K562 (cell line): ENCODE measurements at regions not wholly inside any gene's neighbourhood (a gene's known extent, or its start where the extent isn't known, plus 50 kb on each side); places are given as distances from the start of the nearest gene placed in this dataset.

ENCODE experiments used
- ATAC-seq: fragments of 200-7000 bp; cut with Tn5 transposase; 3 replicates; pipeline ENCODE4 v1.9.1; 2020; ENCODE audit warnings: moderate library complexity
- BruUV-seq: library from RNA; stranded (reverse); fragments of 400-500 nt; replicated peaks from 2 replicates; lab custom pipeline; 2021; lab: Mats Ljungman, UMichigan
- CTCF ChIA-PET: fragments of 300-600 bp; formaldehyde crosslinking; extraction: SDS; loops from one replicate; lab custom pipeline; 2021; ENCODE audit warnings: low intra/inter-chr PET ratio; lab: Yijun Ruan, JAX
- POLR2A ChIA-PET: fragments of 300-600, 350-650 bp; sonication (Branson Sonifier 250); formaldehyde crosslinking; extraction: SDS; loops from one replicate; lab custom pipeline; 2021; ENCODE audit warnings: antibody characterized with exemption, inconsistent platforms; lab: Yijun Ruan, JAX
- DNase-seq, 4 experiments: peaks; one replicate each; pipeline versions ENCODE4 v3.0.0 to v3.0.0-alpha.2; 2011 to 2018; ENCODE audit warnings: low spot score in 3 of 4, mixed read lengths in 3 of 4; ENCODE audit errors: extremely low read depth in 1 of 4
- FAIRE-seq: peaks from 2 replicates; lab custom pipeline; 2011; peaks lifted over from hg19 to GRCh38; lab: Jason Lieb, UNC
- H2AFZ ChIP-seq: 2 replicates; pipeline ENCODE4 v1.6.0; 2011; ENCODE audit warnings: low read depth, low read length, control low read depth, inconsistent platforms
- H3K27ac ChIP-seq: fragments of 200-600 bp; 3 replicates; pipeline ENCODE4 v1.8.0; 2011; ENCODE audit warnings: low read depth, mild to moderate bottlenecking, control low read depth, inconsistent platforms, low read length, moderate library complexity, mixed read lengths; ENCODE audit errors: extremely low read depth
- H3K27me3 ChIP-seq, 2 experiments: fragments of 300-600 bp in 1 of 2; 2 replicates in 1 of 2; 3 replicates in 1 of 2; pipeline versions ENCODE4 v1.6.0 to v1.8.0; 2011; ENCODE audit warnings: inconsistent platforms in 2 of 2, low read length in 2 of 2, mild to moderate bottlenecking in 1 of 2, mixed read lengths in 1 of 2, moderate library complexity in 1 of 2; ENCODE audit not compliant: control insufficient read depth in 2 of 2, insufficient read depth in 2 of 2
- H3K36me3 ChIP-seq: fragments of 300-600 bp; 3 replicates; pipeline ENCODE4 v1.8.0; 2011; ENCODE audit warnings: mild to moderate bottlenecking, low read length, inconsistent platforms; ENCODE audit not compliant: control insufficient read depth, insufficient read depth
- H3K4me1 ChIP-seq, 2 experiments: fragments of 200-600 bp in 1 of 2; replicated peaks in 1 of 2; 2 replicates in 1 of 2; 3 replicates in 1 of 2; pipeline versions ENCODE4 v1.5.1 to v1.8.0; 2011; ENCODE audit warnings: inconsistent platforms in 2 of 2, low read length in 2 of 2, mild to moderate bottlenecking in 1 of 2, mixed read lengths in 1 of 2, moderate library complexity in 1 of 2; ENCODE audit not compliant: control insufficient read depth in 2 of 2, insufficient read depth in 2 of 2
- H3K4me2 ChIP-seq: 2 replicates; pipeline ENCODE4 v1.6.1; 2011; ENCODE audit warnings: low read length, control low read depth, inconsistent platforms, mixed read lengths; ENCODE audit not compliant: insufficient read depth
- H3K4me3 ChIP-seq: fragments of 200-600 bp; sonication (generic), shearing (Covaris generic); 2 replicates; pipeline ENCODE4 v1.5.1; 2016; ENCODE audit warnings: control low read depth, inconsistent platforms
- H3K79me2 ChIP-seq: fragments of 200-600 bp; 3 replicates; pipeline ENCODE4 v1.8.0; 2011; ENCODE audit warnings: low read length, inconsistent platforms; ENCODE audit not compliant: control insufficient read depth, insufficient read depth
- H3K9ac ChIP-seq, 2 experiments: 2 replicates each; pipeline versions ENCODE4 v1.6.0 to v1.6.1; 2011; ENCODE audit warnings: low read depth in 2 of 2, low read length in 2 of 2, control low read depth in 1 of 2, inconsistent platforms in 1 of 2, mild to moderate bottlenecking in 1 of 2, mixed read lengths in 1 of 2; ENCODE audit not compliant: insufficient read depth in 1 of 2
- H3K9me1 ChIP-seq: one replicate; pipeline ENCODE4 v1.6.0; 2011; ENCODE audit warnings: inconsistent platforms, mild to moderate bottlenecking, low read length, moderate library complexity; ENCODE audit not compliant: control insufficient read depth, insufficient read depth
- H3K9me3 ChIP-seq: replicated peaks from 2 replicates; pipeline ENCODE4 v1.5.1; 2011; ENCODE audit warnings: low read depth, low read length, inconsistent platforms; ENCODE audit not compliant: control insufficient read depth, insufficient read depth
- H4K20me1 ChIP-seq: replicated peaks from 2 replicates; pipeline ENCODE4 v1.6.1; 2011; ENCODE audit warnings: low read length, inconsistent platforms, mixed read lengths; ENCODE audit not compliant: control insufficient read depth, insufficient read depth
- ETV6 ChIP-seq, 3 experiments: fragments of 150-350 bp in 1 of 3; sonication (generic) in 1 of 3; formaldehyde crosslinking in 1 of 3; IDR thresholded peaks; 2 replicates each; pipeline versions ENCODE4 v1.6.1 to v1.8.0; 2014 to 2022; ENCODE audit warnings: borderline replicate concordance in 2 of 3, low read depth in 2 of 3, antibody characterized with exemption in 1 of 3, low read length in 1 of 3, mild to moderate bottlenecking in 1 of 3, missing genetic modification reagents in 1 of 3
- KLF16 ChIP-seq: IDR thresholded peaks from 2 replicates; pipeline ENCODE4 v1.6.1; 2016; ENCODE audit warnings: antibody characterized with exemption
- MEIS2 ChIP-seq: fragments of 450-650 bp; IDR thresholded peaks from 2 replicates; pipeline ENCODE4 v1.6.1; 2014; ENCODE audit warnings: mild to moderate bottlenecking; ENCODE audit not compliant: partially characterized antibody
- RCOR1 ChIP-seq, 2 experiments: IDR thresholded peaks; 2 replicates each; pipeline ENCODE4 v1.6.1; 2012; ENCODE audit warnings: low read depth in 2 of 2, low read length in 2 of 2, borderline replicate concordance in 1 of 2, improper control_type of control experiment in 1 of 2
- SMARCA5 ChIP-seq: fragments of 450-650 bp; IDR thresholded peaks from 2 replicates; pipeline ENCODE4 v1.6.1; 2016
- ZNF239 ChIP-seq: fragments of 250-450 bp; sonication (Bioruptor Pico); IDR thresholded peaks from 2 replicates; pipeline ENCODE4 v1.4.0; 2020; ENCODE audit warnings: mild to moderate bottlenecking
- ZNF347 ChIP-seq: fragments of 450-650 bp; formaldehyde crosslinking; IDR thresholded peaks from 2 replicates; pipeline ENCODE4 v1.4.0; 2020; ENCODE audit warnings: low read depth, mild to moderate bottlenecking, moderate library complexity
- WGBS: fragments of 100-300 bp; shearing (Covaris generic); methylation state at CpG from one replicate; pipeline ENCODE4 v1.1.6; 2016; ENCODE audit warnings: low coverage, mixed read lengths; ENCODE audit not compliant: insufficient coverage; ENCODE audit errors: missing lambda C conversion rate; 5-methylcytosine and 5-hydroxymethylcytosine counted together
- in situ Hi-C: fragments of 300-500 bp; cut with MboI; formaldehyde crosslinking; loops from 4 replicates; pipeline ENCODE4 v1.15.0; 2018; ENCODE audit warnings: inconsistent platforms, mixed read lengths
- intact Hi-C: fragments of 100-400 bp; cut with micrococcal nuclease; formaldehyde crosslinking; loops from 2 replicates; pipeline ENCODE4 v1.14.2; 2022
- TF ChIP-seq, protein P1 (sequence below): fragments of 250-450 bp; sonication (Bioruptor Pico); IDR thresholded peaks from 2 replicates; pipeline ENCODE4 v1.5.0; 2021; ENCODE audit warnings: mild to moderate bottlenecking, moderate library complexity
- TF ChIP-seq, protein P2 (sequence below): sonication (generic); formaldehyde crosslinking; IDR thresholded peaks from 2 replicates; pipeline ENCODE4 v1.8.0; 2022; ENCODE audit warnings: missing genetic modification reagents, mild to moderate bottlenecking, moderate library complexity, borderline replicate concordance

DNA sequence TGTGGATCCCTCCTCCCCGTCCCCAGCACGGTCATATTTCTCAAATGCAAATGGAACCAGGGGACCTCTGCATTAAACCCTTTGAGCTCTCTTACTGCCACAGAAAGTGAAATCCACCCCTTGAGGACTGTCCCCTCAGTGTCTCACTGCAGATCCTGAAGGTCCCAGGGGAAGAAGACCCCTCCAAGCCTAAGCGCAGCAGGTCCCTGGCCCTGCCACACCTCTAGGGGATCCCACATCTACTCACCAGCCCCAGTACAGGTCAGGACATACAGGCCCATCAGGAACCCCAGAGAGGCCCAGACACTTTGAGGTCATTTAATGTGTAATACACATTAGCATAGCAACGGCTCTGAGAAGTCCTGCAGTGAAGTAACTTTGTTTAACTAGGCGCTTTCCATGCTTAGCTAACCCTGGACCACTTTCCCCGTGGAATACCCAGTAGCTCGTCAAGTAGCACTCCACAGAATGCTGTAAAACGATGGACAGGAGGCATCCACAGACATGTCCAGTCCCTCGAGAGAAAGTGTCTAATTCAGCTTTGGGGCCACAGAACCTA lies 54.7 kb upstream of the ALDH1B1 start:
- in situ Hi-C loops: no loop called here
- Histone ChIP-seq H3K9ac (no peak overlapping the region), H3K4me1 (no peaks in the 10 kb centered on the region), H3K36me3 (no peaks in the 10 kb centered on the region), H3K9me1 (no peaks in the 10 kb centered on the region), H3K4me2 (no peak overlapping the region), H3K79me2 (no peaks in the 10 kb centered on the region), H3K27ac (no peak overlapping the region), H3K4me3 (no peak overlapping the region), H3K9me3 (no peaks in the 10 kb centered on the region), H4K20me1 (no peaks in the 10 kb centered on the region), H3K27me3 (peaks cover 13 to 46% of the 10 kb centered on the region in 2 experiments; a peak in 4 of 5 replicates), H2AFZ (no peak overlapping the region)
- FAIRE-seq (no peak), ATAC-seq (no peak), DNase-seq (no peak)
- POLR2A ChIA-PET: interaction anchor here (1.7 kb wide), 1 partner anchor 8 kb away, joined by 6 read pairs; no protein-coding TSS in a partner anchor
- TF ChIP-seq KLF16 (no peak), ZNF239 (CRISPR knock-in tag) (peak; percentile 92)
- 1% methylated on average over 9 of the region's 9 CpGs for WGBS
- CTCF ChIA-PET: no interaction called here
- intact Hi-C loops: no loop called here
- BruUV-seq: no TSS peak

DNA sequence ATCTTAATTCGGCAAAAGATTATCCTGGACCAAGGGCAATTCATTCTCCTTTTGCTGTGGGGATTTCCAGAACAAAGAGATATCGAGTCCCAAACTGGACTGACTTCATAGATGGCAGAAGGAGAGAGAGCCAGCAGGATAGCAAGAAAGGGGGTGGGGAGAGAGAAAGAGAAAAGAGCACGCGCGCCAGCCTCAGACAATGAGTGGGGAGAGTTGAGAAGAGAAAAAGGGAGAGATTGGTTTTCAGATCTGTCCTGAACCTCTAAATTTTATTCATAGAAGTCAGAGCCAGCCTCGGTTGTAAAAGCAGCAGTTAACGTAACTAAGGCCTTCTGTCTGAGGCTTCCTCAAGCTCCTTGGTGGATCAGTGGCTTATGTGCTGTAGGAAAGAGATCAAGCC lies 55.3 kb upstream of the ALDH1B1 start:
- WGBS: 12% methylated on average over 7 of the region's 7 CpGs
- no TSS peak for BruUV-seq
- Histone ChIP-seq H3K27me3 (peaks cover 18 to 50% of the 10 kb centered on the region in 2 experiments; a peak in 4 of 5 replicates), H3K4me1 (no peaks in the 10 kb centered on the region), H2AFZ (no peak overlapping the region), H4K20me1 (no peaks in the 10 kb centered on the region), H3K4me3 (no peak overlapping the region), H3K79me2 (no peaks in the 10 kb centered on the region), H3K9me1 (no peaks in the 10 kb centered on the region), H3K27ac (no peak overlapping the region), H3K36me3 (no peaks in the 10 kb centered on the region), H3K9me3 (no peaks in the 10 kb centered on the region), H3K4me2 (no peak overlapping the region), H3K9ac (no peak overlapping the region)
- CTCF ChIA-PET: no interaction called here
- intact Hi-C loops (no loop called here), in situ Hi-C loops (no loop called here)
- DNase-seq (no peak), FAIRE-seq (no peak), ATAC-seq (no peak)
- POLR2A ChIA-PET: no interaction called here
- TF ChIP-seq MEIS2 (no peak), SMARCA5 (no peak), RCOR1 (IDR thresholded peaks at IDR 0.05; ENCODE audit: borderline replicate concordance in 1 of 2, low read depth in 2 of 2, low read length in 2 of 2) (no peak), ETV6 (IDR thresholded peaks at IDR 0.05; ENCODE audit: borderline replicate concordance in 1 of 2, low read depth in 2 of 2, low read length in 1 of 2) (no peak), ETV6 (CRISPR knock-in tag; IDR thresholded peaks at IDR 0.05; ENCODE audit: borderline replicate concordance) (no peak), ZNF347 (CRISPR knock-in tag) (no peak)
- TF ChIP-seq, protein P1, sequence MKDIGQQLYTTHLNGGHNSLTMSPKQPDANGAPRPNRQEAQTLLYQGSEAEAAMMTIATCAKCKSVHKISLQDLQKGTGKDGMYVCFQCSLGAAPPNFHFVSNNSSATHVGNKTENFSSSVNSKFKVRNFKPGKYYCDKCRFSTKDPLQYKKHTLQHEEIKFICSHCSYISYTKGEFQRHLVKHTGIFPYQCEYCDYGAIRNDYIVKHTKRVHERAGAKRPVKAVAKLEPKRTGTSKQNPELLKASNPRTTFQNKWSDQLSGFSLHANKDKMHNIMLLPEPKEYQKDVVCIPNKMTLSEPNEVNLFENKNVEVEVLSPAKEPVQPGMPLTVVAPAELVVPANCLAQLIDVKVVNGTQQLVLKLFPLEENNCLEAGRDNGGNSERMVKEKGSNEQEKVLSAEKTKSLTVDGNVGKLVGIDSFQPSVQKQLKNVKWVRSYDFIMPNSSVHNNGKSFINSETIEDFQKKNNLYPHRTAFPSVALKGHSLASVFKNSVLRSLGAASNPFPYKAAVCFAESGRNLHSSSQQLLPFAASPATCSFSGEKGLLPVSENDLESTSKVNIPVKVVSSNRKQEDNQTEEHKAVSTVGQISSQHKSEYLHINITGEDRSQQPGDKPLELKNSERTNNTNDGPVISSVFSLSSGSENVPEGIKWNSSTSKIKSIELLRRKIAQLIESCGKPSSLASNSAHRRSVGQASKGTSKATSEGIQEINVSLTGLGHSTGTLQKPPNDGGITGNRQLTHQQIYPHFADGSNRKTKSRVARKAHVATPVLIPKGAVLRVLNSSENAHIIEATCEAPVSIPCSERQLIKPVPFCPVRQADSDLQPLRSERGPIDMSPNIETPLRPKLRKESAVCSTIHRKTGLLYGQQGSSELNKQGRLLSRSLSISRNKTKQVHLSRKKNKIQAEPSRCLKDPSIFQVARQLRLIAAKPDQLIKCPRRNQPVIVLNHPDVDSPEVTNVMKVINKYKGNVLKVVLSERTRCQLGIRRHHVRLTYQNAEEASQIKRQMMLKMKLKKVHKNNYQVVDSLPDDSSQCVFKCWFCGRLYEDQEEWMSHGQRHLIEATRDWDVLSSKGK (CRISPR knock-in tag): no peak
- TF ChIP-seq, protein P2, sequence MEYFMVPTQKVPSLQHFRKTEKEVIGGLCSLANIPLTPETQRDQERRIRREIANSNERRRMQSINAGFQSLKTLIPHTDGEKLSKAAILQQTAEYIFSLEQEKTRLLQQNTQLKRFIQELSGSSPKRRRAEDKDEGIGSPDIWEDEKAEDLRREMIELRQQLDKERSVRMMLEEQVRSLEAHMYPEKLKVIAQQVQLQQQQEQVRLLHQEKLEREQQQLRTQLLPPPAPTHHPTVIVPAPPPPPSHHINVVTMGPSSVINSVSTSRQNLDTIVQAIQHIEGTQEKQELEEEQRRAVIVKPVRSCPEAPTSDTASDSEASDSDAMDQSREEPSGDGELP (CRISPR knock-in tag): no peak
